ENCODE measurements at regions not wholly inside any gene's neighbourhood (a gene's known extent, or its start where the extent isn't known, plus 50 kb on each side); places are given as distances from the start of the nearest gene placed in this dataset.

DNA sequence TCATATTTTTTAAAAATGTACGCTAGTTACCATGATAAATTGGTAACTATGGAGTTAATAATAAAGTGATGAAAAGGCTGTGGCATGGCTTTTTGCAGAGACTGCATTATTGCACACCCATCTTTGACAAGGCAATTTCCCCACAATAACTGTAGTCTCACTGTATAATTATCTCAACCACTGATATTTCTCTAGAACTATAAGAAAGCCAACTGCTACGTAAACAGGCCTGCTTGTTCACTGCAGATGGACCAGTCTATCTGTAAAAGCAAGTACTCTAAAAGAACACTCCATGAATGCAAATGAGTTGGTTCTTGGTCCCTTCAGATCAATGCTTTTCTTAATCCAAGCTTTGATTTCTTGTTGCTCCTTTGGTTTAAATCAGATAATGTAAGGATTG is 218.7 kb downstream of the RBM43 start:
- H2BK20ac ChIP-seq (ENCODE audit: low read depth, low read length, poor library complexity, severe bottlenecking), result no peak overlapping the region
- H2BK15ac ChIP-seq (ENCODE audit: low read depth, low read length), result no peak overlapping the region
- H3K27ac Mint-ChIP-seq, result no peak overlapping the region
- no peak overlapping the region for H4K8ac ChIP-seq (replicated peaks; ENCODE audit: insufficient read length, low read depth, low read length)
- H3K27me3 ChIP-seq (ENCODE audit: insufficient read depth, low read length), result no peaks in the 10 kb centered on the region
- no peak overlapping the region for H2BK120ac ChIP-seq (ENCODE audit: low read depth, low read length, poor library complexity, severe bottlenecking)
- H3K9me3 ChIP-seq (ENCODE audit: control insufficient read depth, low read depth, low read length), result no peaks in the 10 kb centered on the region
- no peaks in the 10 kb centered on the region for H3K79me2 ChIP-seq (ENCODE audit: insufficient read depth, low read length)
- H2AFZ ChIP-seq (ENCODE audit: low read length), result no peak overlapping the region
- H2BK5ac ChIP-seq (ENCODE audit: insufficient read length, low read length), result no peak overlapping the region
- no peak overlapping the region for H3K14ac ChIP-seq (ENCODE audit: insufficient read depth, low read length)
- peaks cover 0 to 5% of the 10 kb centered on the region in 2 experiments; a peak in 2 of 4 replicates for H3K4me1 Mint-ChIP-seq
- no peaks in the 10 kb centered on the region for H3K27me3 Mint-ChIP-seq (ENCODE audit: low read depth)
- H3K4me1 ChIP-seq (ENCODE audit: insufficient read depth, low read length), result no peaks in the 10 kb centered on the region
- H3T11ph ChIP-seq (ENCODE audit: low read length), result no peak overlapping the region
- no peak overlapping the region for H4K91ac ChIP-seq (ENCODE audit: insufficient read length, low read depth, low read length)
- H3K79me1 ChIP-seq (ENCODE audit: insufficient read depth, low read depth, low read length, poor library complexity, severe bottlenecking), result no peaks in the 10 kb centered on the region
- no peak overlapping the region for H2AK5ac ChIP-seq (ENCODE audit: insufficient read length, low read length)
- TF ChIP-seq, protein P1, sequence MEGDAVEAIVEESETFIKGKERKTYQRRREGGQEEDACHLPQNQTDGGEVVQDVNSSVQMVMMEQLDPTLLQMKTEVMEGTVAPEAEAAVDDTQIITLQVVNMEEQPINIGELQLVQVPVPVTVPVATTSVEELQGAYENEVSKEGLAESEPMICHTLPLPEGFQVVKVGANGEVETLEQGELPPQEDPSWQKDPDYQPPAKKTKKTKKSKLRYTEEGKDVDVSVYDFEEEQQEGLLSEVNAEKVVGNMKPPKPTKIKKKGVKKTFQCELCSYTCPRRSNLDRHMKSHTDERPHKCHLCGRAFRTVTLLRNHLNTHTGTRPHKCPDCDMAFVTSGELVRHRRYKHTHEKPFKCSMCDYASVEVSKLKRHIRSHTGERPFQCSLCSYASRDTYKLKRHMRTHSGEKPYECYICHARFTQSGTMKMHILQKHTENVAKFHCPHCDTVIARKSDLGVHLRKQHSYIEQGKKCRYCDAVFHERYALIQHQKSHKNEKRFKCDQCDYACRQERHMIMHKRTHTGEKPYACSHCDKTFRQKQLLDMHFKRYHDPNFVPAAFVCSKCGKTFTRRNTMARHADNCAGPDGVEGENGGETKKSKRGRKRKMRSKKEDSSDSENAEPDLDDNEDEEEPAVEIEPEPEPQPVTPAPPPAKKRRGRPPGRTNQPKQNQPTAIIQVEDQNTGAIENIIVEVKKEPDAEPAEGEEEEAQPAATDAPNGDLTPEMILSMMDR (conservative IDR thresholded peaks at IDR 0.05), result no peak
- no peak overlapping the region for H2BK12ac ChIP-seq (ENCODE audit: insufficient read length, low read depth, low read length)
- H3K36me3 Mint-ChIP-seq (ENCODE audit: insufficient read depth in 1 of 3, low read depth in 3 of 3), result no peaks in the 10 kb centered on the region; a peak in 1 of 7 replicates
- no peak overlapping the region for H3K23ac ChIP-seq (ENCODE audit: insufficient read length, low read depth, low read length)
- no peak overlapping the region for H3K9ac ChIP-seq (ENCODE audit: extremely low read depth, insufficient read length, low read length)
- no peak overlapping the region for H3K18ac ChIP-seq (ENCODE audit: insufficient read length, low read depth, low read length)
- no peak overlapping the region for H4K5ac ChIP-seq (ENCODE audit: insufficient read length, low read depth, low read length)
- no peak overlapping the region for H3K56ac ChIP-seq (ENCODE audit: insufficient read length, low read depth, low read length)
- H3K4me2 ChIP-seq (ENCODE audit: insufficient read depth, insufficient read length, low read length), result no peak overlapping the region
- no peak overlapping the region for H3K4ac ChIP-seq (ENCODE audit: low read depth, low read length)
- no peak overlapping the region for H3K4me3 Mint-ChIP-seq
- no peaks in the 10 kb centered on the region for H4K20me1 ChIP-seq (ENCODE audit: control insufficient read depth, insufficient read depth, insufficient read length)
- no CpG with 5 or more reads among the region's 2 CpGs for WGBS (ENCODE audit: extremely low coverage, insufficient read length, low lambda C conversion rate)
- peaks cover 0 to 2% of the 10 kb centered on the region in 2 experiments; a peak in 3 of 5 replicates for H3K9me3 Mint-ChIP-seq
- H3K23me2 ChIP-seq (ENCODE audit: insufficient read length, low read depth, low read length, poor library complexity, severe bottlenecking), result no peaks in the 10 kb centered on the region
- no peak overlapping the region for H3K27ac ChIP-seq (ENCODE audit: insufficient read length, low read depth, low read length)
- no peak for DNase-seq

All from H9 (cell line).